ENCODE measurements at regions not wholly inside any gene's neighbourhood (a gene's known extent, or its start where the extent isn't known, plus 50 kb on each side); places are given as distances from the start of the nearest gene placed in this dataset.
"Not testable (repeated sequence)": the region's sequence is repeated elsewhere in the genome, so short reads cannot be mapped to it uniquely, and the experiment has no call there.

- Histone ChIP-seq H3K27me3 (ENCODE audit: control insufficient read depth, insufficient read depth, low read length) (no peaks in the 10 kb centered on the region), H3K4me3 (ENCODE audit: insufficient read depth, low read depth, low read length) (no peak overlapping the region), H3K36me3 (replicated peaks; ENCODE audit: control insufficient read depth, insufficient read depth, low read length) (no peaks in the 10 kb centered on the region)
- peak; percentile 85 for DNase-seq
Measured at GRCh38 chr1:25117233-25117823, 115.0 kb downstream of the SYF2 start.

DNA sequence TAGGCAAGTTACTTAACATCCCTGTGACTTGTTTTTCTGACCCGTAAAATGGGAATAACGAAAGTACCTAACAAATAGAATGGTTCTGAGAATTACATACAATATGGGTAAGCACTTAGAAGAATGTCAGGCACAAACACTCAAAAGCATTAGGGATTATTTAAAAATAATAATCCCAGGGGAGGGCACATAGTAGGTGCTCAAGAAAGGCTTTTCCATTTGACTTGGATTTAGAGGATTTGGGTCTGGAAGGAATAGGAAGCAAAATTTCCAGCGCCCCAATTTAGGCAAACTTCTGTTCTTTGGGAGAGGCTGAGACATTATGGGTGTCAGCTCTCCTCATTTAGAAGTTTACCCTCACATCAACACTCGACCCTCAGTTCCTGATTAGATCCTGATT is 115.5 kb downstream of the SYF2 start:
- DNase-seq: no peak
- Histone ChIP-seq H3K27me3 (ENCODE audit: control insufficient read depth, insufficient read depth, low read length) (no peaks in the 10 kb centered on the region), H3K36me3 (replicated peaks; ENCODE audit: control insufficient read depth, insufficient read depth, low read length) (no peaks in the 10 kb centered on the region), H3K4me3 (ENCODE audit: insufficient read depth, low read depth, low read length) (no peak overlapping the region)

GRCh38 chr1:25116117-25116516 is 116.2 kb downstream of the SYF2 start:
- not testable (repeated sequence) for H3K27me3 ChIP-seq (ENCODE audit: control insufficient read depth, insufficient read depth, low read length); H3K4me3 ChIP-seq (ENCODE audit: insufficient read depth, low read depth, low read length); H3K36me3 ChIP-seq (replicated peaks; ENCODE audit: control insufficient read depth, insufficient read depth, low read length)

DNA sequence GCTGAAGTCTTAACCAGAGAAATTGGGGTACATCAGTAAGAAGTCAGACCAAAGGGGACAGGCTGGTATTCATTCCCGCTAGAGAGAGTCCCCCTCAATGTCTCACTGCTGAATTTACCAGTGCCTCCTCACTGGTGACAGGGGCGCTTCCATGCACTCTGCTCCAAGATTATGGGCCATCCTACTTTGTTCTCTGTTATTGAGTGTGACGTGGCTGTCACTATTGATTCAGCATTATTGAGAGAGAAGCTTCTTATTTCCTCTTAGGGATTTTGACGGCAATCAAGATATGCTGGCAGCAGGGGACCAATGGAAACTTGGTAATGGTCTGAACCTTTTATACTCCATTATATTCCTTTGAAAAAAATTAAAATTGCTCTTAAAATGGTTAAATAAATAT is 118.6 kb downstream of the SYF2 start:
- no peaks in the 10 kb centered on the region for H3K27me3 ChIP-seq (ENCODE audit: control insufficient read depth, insufficient read depth, low read length)
- H3K4me3 ChIP-seq (ENCODE audit: insufficient read depth, low read depth, low read length): no peak overlapping the region
- no peak for DNase-seq
- no peaks in the 10 kb centered on the region for H3K36me3 ChIP-seq (replicated peaks; ENCODE audit: control insufficient read depth, insufficient read depth, low read length)

More at GRCh38 chr1:25116117-25116516, 116.2 kb downstream of the SYF2 start:
- DNase-seq: not testable (repeated sequence)

DNA sequence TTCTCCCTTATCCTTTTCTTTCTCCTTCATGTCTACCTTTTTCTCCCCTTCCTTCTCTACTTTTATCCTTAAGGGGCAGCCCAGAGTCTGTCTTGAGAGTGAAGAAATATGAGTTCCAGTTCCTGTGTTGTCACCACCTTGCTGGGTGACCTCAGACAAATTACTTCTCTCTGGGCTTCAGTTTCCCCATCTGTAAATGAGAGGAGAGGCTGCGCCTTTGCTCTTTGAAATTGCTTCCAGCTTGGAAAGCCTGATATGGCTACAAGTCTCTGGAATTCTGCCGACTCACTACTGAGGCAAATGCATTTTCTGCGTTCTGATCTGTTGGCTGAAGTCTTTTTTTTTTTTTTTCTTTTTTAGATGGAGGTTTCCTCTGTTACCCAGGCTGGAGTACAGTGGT is 119.2 kb downstream of the SYF2 start:
- H3K27me3 ChIP-seq (ENCODE audit: control insufficient read depth, insufficient read depth, low read length): no peaks in the 10 kb centered on the region
- H3K4me3 ChIP-seq (ENCODE audit: insufficient read depth, low read depth, low read length): no peak overlapping the region
- no peak for DNase-seq
- H3K36me3 ChIP-seq (replicated peaks; ENCODE audit: control insufficient read depth, insufficient read depth, low read length): no peaks in the 10 kb centered on the region

- no peak for DNase-seq
- no peaks in the 10 kb centered on the region for H3K36me3 ChIP-seq (replicated peaks; ENCODE audit: control insufficient read depth, insufficient read depth, low read length)
- no peaks in the 10 kb centered on the region for H3K27me3 ChIP-seq (ENCODE audit: control insufficient read depth, insufficient read depth, low read length)
- no peak overlapping the region for H3K4me3 ChIP-seq (ENCODE audit: insufficient read depth, low read depth, low read length)
Measured at GRCh38 chr1:25112400-25112799, 119.9 kb downstream of the SYF2 start.

GRCh38 chr1:25111706-25112105 is 120.6 kb downstream of the SYF2 start:
- no peaks in the 10 kb centered on the region for H3K36me3 ChIP-seq (replicated peaks; ENCODE audit: control insufficient read depth, insufficient read depth, low read length)
- no peak for DNase-seq
- H3K27me3 ChIP-seq (ENCODE audit: control insufficient read depth, insufficient read depth, low read length): no peaks in the 10 kb centered on the region
- no peak overlapping the region for H3K4me3 ChIP-seq (ENCODE audit: insufficient read depth, low read depth, low read length)

GRCh38 chr1:25110485-25110884 is 121.8 kb downstream of the SYF2 start:
- DNase-seq: no peak
- Histone ChIP-seq H3K4me3 (ENCODE audit: insufficient read depth, low read depth, low read length) (no peak overlapping the region), H3K27me3 (ENCODE audit: control insufficient read depth, insufficient read depth, low read length) (no peaks in the 10 kb centered on the region), H3K36me3 (replicated peaks; ENCODE audit: control insufficient read depth, insufficient read depth, low read length) (no peaks in the 10 kb centered on the region)

GRCh38 chr1:25110036-25110435 is 122.3 kb downstream of the SYF2 start:
- DNase-seq: no peak
- H3K36me3 ChIP-seq (replicated peaks; ENCODE audit: control insufficient read depth, insufficient read depth, low read length): no peaks in the 10 kb centered on the region
- H3K27me3 ChIP-seq (ENCODE audit: control insufficient read depth, insufficient read depth, low read length): no peaks in the 10 kb centered on the region
- no peak overlapping the region for H3K4me3 ChIP-seq (ENCODE audit: insufficient read depth, low read depth, low read length)

- H3K27me3 ChIP-seq (ENCODE audit: control insufficient read depth, insufficient read depth, low read length): no peaks in the 10 kb centered on the region
- no peak for DNase-seq
- no peak overlapping the region for H3K4me3 ChIP-seq (ENCODE audit: insufficient read depth, low read depth, low read length)
- no peaks in the 10 kb centered on the region for H3K36me3 ChIP-seq (replicated peaks; ENCODE audit: control insufficient read depth, insufficient read depth, low read length)
Measured at GRCh38 chr1:25109531-25109951, 122.8 kb downstream of the SYF2 start.

DNA sequence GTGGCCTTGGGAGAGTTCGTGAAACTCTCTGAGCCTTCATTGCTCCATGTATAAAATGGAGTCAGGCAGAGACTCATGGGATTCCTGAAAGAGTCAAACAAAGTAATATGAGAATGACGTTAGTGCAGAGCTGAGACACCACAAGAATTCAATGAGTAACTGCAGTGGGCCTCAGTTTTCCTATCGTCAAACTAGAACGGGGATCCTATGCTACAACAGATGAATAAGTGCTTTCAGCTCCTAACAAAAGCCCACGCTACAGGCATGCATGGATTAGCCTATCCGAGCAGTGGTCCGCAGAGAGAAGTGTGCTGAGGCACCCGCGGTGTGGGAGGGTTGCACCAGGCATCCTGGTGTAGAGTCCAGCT is 124.7 kb downstream of the SYF2 start:
- Histone ChIP-seq H3K27me3 (ENCODE audit: control insufficient read depth, insufficient read depth, low read length) (no peaks in the 10 kb centered on the region), H3K4me3 (ENCODE audit: insufficient read depth, low read depth, low read length) (no peak overlapping the region), H3K36me3 (replicated peaks; ENCODE audit: control insufficient read depth, insufficient read depth, low read length) (no peaks in the 10 kb centered on the region)
- no peak for DNase-seq

DNA sequence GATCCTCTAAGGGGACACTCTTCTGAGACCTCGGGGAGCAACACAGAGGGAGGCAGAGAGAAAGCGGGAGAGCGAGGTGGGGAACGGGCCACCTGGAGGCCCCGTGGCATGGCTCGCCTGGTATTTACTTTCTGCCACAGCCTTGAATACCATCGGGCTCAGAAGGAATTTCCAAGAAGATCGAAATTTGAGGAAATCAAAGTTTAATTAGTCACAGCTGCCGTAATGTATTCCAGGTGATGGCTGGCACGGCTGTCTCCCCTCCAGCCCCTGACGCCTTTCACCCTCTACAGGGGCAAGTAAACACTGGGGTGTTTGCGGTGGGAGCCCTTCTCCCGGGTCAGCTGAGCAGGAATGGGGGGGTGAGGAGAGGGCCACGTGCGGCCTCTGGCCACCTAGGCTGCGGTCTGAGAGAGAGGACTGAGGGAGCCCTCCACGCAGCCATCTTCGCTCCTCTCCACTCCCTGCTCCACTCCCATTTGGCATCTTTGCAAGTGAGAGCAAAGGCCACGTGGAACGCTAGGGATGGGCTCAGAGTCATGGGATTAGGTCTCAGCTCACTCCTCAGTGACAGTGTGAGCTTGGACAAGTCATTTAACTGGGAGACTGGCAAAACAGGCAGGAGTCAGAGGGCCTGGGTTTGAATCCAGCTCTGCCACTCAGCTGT is 125.2 kb downstream of the SYF2 start:
- no peak for DNase-seq
- no peaks in the 10 kb centered on the region for H3K27me3 ChIP-seq (ENCODE audit: control insufficient read depth, insufficient read depth, low read length)
- no peak overlapping the region for H3K4me3 ChIP-seq (ENCODE audit: insufficient read depth, low read depth, low read length)
- H3K36me3 ChIP-seq (replicated peaks; ENCODE audit: control insufficient read depth, insufficient read depth, low read length): no peaks in the 10 kb centered on the region

DNA sequence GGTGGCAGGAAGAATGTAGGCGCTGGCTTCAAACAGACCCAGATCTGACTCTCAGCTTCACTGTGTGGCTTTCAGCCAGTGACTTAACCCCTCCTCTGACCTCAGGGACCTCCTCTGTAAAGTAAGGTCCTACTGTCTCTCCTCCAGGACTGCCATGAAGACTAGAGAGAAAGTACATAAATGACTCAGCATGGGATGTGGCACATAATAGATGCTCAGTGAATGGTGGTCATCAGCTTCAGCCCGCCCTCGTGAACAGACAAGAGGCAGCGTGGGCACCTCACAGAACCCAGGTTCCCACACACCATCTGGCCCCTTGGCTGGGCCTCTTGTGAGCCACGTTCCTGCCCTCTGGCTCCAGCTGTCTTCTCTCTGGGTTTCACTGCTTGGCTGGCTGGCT is 126.0 kb downstream of the SYF2 start:
- DNase-seq: no peak
- H3K27me3 ChIP-seq (ENCODE audit: control insufficient read depth, insufficient read depth, low read length): no peaks in the 10 kb centered on the region
- H3K4me3 ChIP-seq (ENCODE audit: insufficient read depth, low read depth, low read length): no peak overlapping the region
- no peaks in the 10 kb centered on the region for H3K36me3 ChIP-seq (replicated peaks; ENCODE audit: control insufficient read depth, insufficient read depth, low read length)

DNA sequence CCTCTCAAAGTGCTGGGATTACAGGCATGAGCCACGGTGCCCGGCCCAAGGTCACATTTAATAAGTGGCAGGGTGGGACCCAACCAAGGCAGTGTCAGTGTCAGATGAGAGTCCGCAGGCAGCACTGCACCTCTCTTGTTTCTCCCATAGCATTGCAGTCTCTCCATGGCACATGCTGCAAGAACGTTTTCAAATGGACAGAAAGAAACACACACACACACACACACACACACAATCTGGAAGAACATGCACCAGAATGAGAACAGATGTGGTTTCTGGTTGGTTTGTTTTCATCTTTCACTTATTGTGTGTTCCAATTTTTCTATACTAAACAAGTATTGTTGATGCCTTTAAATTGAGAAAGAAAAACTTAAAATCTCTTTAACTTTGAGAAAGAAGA is 126.5 kb downstream of the SYF2 start:
- H3K36me3 ChIP-seq (replicated peaks; ENCODE audit: control insufficient read depth, insufficient read depth, low read length): no peaks in the 10 kb centered on the region
- no peak for DNase-seq
- no peak overlapping the region for H3K4me3 ChIP-seq (ENCODE audit: insufficient read depth, low read depth, low read length)
- no peaks in the 10 kb centered on the region for H3K27me3 ChIP-seq (ENCODE audit: control insufficient read depth, insufficient read depth, low read length)

GRCh38 chr1:25104932-25105561 is 127.3 kb downstream of the SYF2 start:
- Histone ChIP-seq H3K27me3 (ENCODE audit: control insufficient read depth, insufficient read depth, low read length) (no peaks in the 10 kb centered on the region), H3K4me3 (ENCODE audit: insufficient read depth, low read depth, low read length) (no peak overlapping the region), H3K36me3 (replicated peaks; ENCODE audit: control insufficient read depth, insufficient read depth, low read length) (no peaks in the 10 kb centered on the region)
- DNase-seq: no peak

Measured in H7 (cell line).